Panc1 (cell line): ENCODE measurements at regions not wholly inside any gene's neighbourhood (a gene's known extent, or its start where the extent isn't known, plus 50 kb on each side); places are given as distances from the start of the nearest gene placed in this dataset.

ENCODE experiments used
- CTCF ChIP-seq: fragments of 450-650 bp; IDR thresholded peaks from 2 replicates; pipeline ENCODE4 v1.5.1; 2017; ENCODE audit warnings: mild to moderate bottlenecking
- POLR2AphosphoS5 ChIP-seq: IDR thresholded peaks from 2 replicates; pipeline ENCODE4 v1.6.1; 2012; ENCODE audit warnings: mild to moderate bottlenecking, low read depth, low read length, moderate library complexity
- SIN3A ChIP-seq: IDR thresholded peaks from 2 replicates; pipeline ENCODE4 v1.6.1; 2012; ENCODE audit warnings: low read depth, mild to moderate bottlenecking, low read length, moderate library complexity, borderline replicate concordance; ENCODE audit not compliant: insufficient read depth

GRCh38 chr18:51543658-51544155 lies 346.2 kb upstream of the MEX3C start:
- TF ChIP-seq CTCF (no peak), POLR2AphosphoS5 (no peak), SIN3A (no peak)
